Heart left ventricle (tissue), 16 donors: ENCODE measurements at regions not wholly inside any gene's neighbourhood (a gene's known extent, or its start where the extent isn't known, plus 50 kb on each side); places are given as distances from the start of the nearest gene placed in this dataset.

ENCODE experiments used
- ATAC-seq, 4 donors: fragments of 200-7000 bp; cut with Tn5 transposase; one replicate each; pipeline ENCODE4 v1.9.1; 2020 to 2022; ENCODE audit warnings: moderate library complexity in 4 of 4, mild to moderate bottlenecking in 3 of 4, moderate number of reproducible peaks in 1 of 4
- DNase-seq, 5 donors: peaks; one replicate each; pipeline ENCODE4 v3.0.0-alpha.2; 2020
- H3K27ac ChIP-seq, 12 donors: fragments of 200-600 bp; sonication (generic) in 4 of 12; one replicate each; pipeline versions ENCODE4 v1.5.0 to v1.8.0; 2016 to 2022; ENCODE audit warnings: mild to moderate bottlenecking in 2 of 12
- H3K27me3 ChIP-seq, 9 donors: fragments of 200-600 bp; sonication (generic) in 2 of 9; one replicate each; pipeline versions ENCODE4 v1.5.1 to v1.8.0; 2016 to 2022; ENCODE audit warnings: mild to moderate bottlenecking in 3 of 9
- H3K36me3 ChIP-seq, 9 donors: fragments of 200-600 bp; sonication (generic) in 2 of 9; one replicate each; pipeline versions ENCODE4 v1.5.0 to v1.8.0; 2018 to 2022; ENCODE audit warnings: mild to moderate bottlenecking in 2 of 9
- H3K4me1 ChIP-seq, 12 donors: fragments of 200-600 bp; sonication (generic) in 4 of 12; one replicate each; pipeline versions ENCODE4 v1.5.0 to v1.8.0; 2016 to 2022; ENCODE audit warnings: mild to moderate bottlenecking in 3 of 12
- H3K4me3 ChIP-seq, 12 donors: fragments of 200-600 bp; sonication (generic) in 4 of 12; one replicate each; pipeline versions ENCODE4 v1.5.0 to v1.8.0; 2017 to 2022; ENCODE audit warnings: mild to moderate bottlenecking in 9 of 12, moderate library complexity in 4 of 12
- H3K9me3 ChIP-seq, 12 donors: fragments of 200-600 bp; sonication (generic) in 4 of 12; one replicate each; pipeline versions ENCODE4 v1.5.0 to v1.8.0; 2016 to 2022; ENCODE audit warnings: mild to moderate bottlenecking in 1 of 12
- CTCF ChIP-seq, 12 donors: fragments of 200-600 bp; sonication (generic) in 4 of 12; IDR thresholded peaks; one replicate each; pipeline versions ENCODE4 v1.5.0 to v1.8.0; 2018 to 2022; ENCODE audit warnings: antibody characterized with exemption in 12 of 12, mild to moderate bottlenecking in 5 of 12
- POLR2A ChIP-seq, 2 donors: fragments of 450-650 bp; IDR thresholded peaks; one replicate each; pipeline ENCODE4 v1.6.1; 2017; ENCODE audit warnings: antibody characterized with exemption in 2 of 2, mild to moderate bottlenecking in 2 of 2, moderate library complexity in 2 of 2
- WGBS, 4 donors: extraction: QIAGEN DNeasy Blood & Tissue Kit in 2 of 4; methylation state at CpG; one replicate each; pipeline versions ENCODE4 v1.1.5 to v1.1.7; 2013 to 2018; 5-methylcytosine and 5-hydroxymethylcytosine counted together
- intact Hi-C, 10 donors: fragments of 100-400 bp; cut with DNase I; formaldehyde crosslinking; loops; one replicate each; pipeline versions ENCODE4 v1.11.1 to v1.14.2; 2022
- donor health status: ischemic (EF 13 %, LVEDD 7.1; RV severe dilation, severe dysfunction).
- donor health status: healthy with polysubstance abuse.
- donor health status: DM: no; HTN: yes; CAD: no.
- donor health status: DM: no; HTN: no; CAD: no.
- donor health status: ischemic (EF 25% LVEDD 6.9; RV normal size, moderate dysfunction).
- donor health status: ischemic (EF 25% LVEDD 5.7; RV mildly dilated, moderate dysfunction).
- donor health status: healthy.
- donor health status: DM: yes; HTN: yes; CAD: no.
- donor health status: ischemic (EF 35%, LVEDD 5.7; RV mildly dilated, moderate dysfunction).
- donor health status: nonischemic (EF 11% LVEDD 7.7; RV severe dilation, severe dysfunction).
- donor health status: DM: yes; HTN: yes; CAD: no.
- donor health status: PGD.
- donor health status: ischemic (EF 29% LVEDD 5.4; RV normal size, mild dysfunction).
- donor health status: nonischemic (EF 23%, LVEDD 6.1; RV moderate dilation, normal function).

- no peaks in the 10 kb centered on the region for H3K9me3 ChIP-seq
- TF ChIP-seq POLR2A (IDR thresholded peaks at IDR 0.05) (no peak), CTCF (IDR thresholded peaks at IDR 0.05) (no peak)
- DNase-seq (no peak), ATAC-seq (no peak)
- H3K27me3 ChIP-seq, result peaks cover 0 to 5% (median 0%) of the 10 kb centered on the region in 9 donors
- H3K4me3 ChIP-seq, result no peak overlapping the region
- intact Hi-C loops, result no loop called here
- H3K36me3 ChIP-seq, result no peaks in the 10 kb centered on the region
- 56 to 66% (median 58%) methylated on average over 5 to 6 of the region's 6 CpGs for WGBS, 4 donors
- H3K4me1 ChIP-seq, result no peaks in the 10 kb centered on the region
- H3K27ac ChIP-seq, result no peak overlapping the region
These were observed 1723.6 kb downstream of the TP53TG3F start for GRCh38 chr16:35182943-35183550.

GRCh38 chr16:35184356-35184870 lies 1725.0 kb downstream of the TP53TG3F start:
- no peaks in the 10 kb centered on the region for H3K9me3 ChIP-seq
- no peaks in the 10 kb centered on the region for H3K4me1 ChIP-seq
- H3K27ac ChIP-seq, result no peak overlapping the region
- H3K36me3 ChIP-seq, result no peaks in the 10 kb centered on the region
- 39 to 67% (median 54%) methylated on average over 1 of the region's 1 CpG for WGBS, 4 donors
- ATAC-seq (no peak), DNase-seq (peak in 1 of 5 donors; percentile 24)
- H3K27me3 ChIP-seq, result peaks cover 0 to 5% (median 0%) of the 10 kb centered on the region in 9 donors
- no peak overlapping the region for H3K4me3 ChIP-seq
- no peak for TF ChIP-seq POLR2A (IDR thresholded peaks at IDR 0.05)
- TF ChIP-seq CTCF (IDR thresholded peaks at IDR 0.05), result no peak
- intact Hi-C loops, result no loop called here

- Histone ChIP-seq H3K27me3 (peaks cover 0 to 5% (median 0%) of the 10 kb centered on the region in 9 donors), H3K4me3 (no peak overlapping the region), H3K36me3 (no peaks in the 10 kb centered on the region), H3K9me3 (no peaks in the 10 kb centered on the region), H3K27ac (no peak overlapping the region), H3K4me1 (no peaks in the 10 kb centered on the region)
- TF ChIP-seq POLR2A (IDR thresholded peaks at IDR 0.05) (no peak), CTCF (IDR thresholded peaks at IDR 0.05) (no peak)
- no peak for DNase-seq
- intact Hi-C loops, result no loop called here
- 44 to 73% (median 50%) methylated on average over 3 of the region's 3 CpGs for WGBS, 4 donors
- ATAC-seq, result no peak
These were observed 1726.1 kb downstream of the TP53TG3F start for GRCh38 chr16:35185366-35186044.

GRCh38 chr16:35186045-35186759 lies 1726.8 kb downstream of the TP53TG3F start:
- ATAC-seq (no peak), DNase-seq (no peak)
- intact Hi-C loops, result no loop called here
- no peaks in the 10 kb centered on the region for H3K36me3 ChIP-seq
- no peak for TF ChIP-seq POLR2A (IDR thresholded peaks at IDR 0.05)
- TF ChIP-seq CTCF (IDR thresholded peaks at IDR 0.05), result no peak
- peaks cover 0 to 5% (median 0%) of the 10 kb centered on the region in 9 donors for H3K27me3 ChIP-seq
- H3K4me1 ChIP-seq, result no peaks in the 10 kb centered on the region
- H3K4me3 ChIP-seq, result no peak overlapping the region
- no peaks in the 10 kb centered on the region for H3K9me3 ChIP-seq
- no peak overlapping the region for H3K27ac ChIP-seq
